ENCODE measurements at regions not wholly inside any gene's neighbourhood (a gene's known extent, or its start where the extent isn't known, plus 50 kb on each side); places are given as distances from the start of the nearest gene placed in this dataset.
A peak's percentile ranks its signal among the peaks of the same experiment; 100 is the strongest.

- no peak for ATAC-seq
- Mint-ChIP-seq H3K27ac (no peak overlapping the region), H3K4me1 (no peaks in the 10 kb centered on the region), H3K9me3 (ENCODE audit: low read depth) (peaks cover 5% of the 10 kb centered on the region), H3K4me3 (no peak overlapping the region), H3K27me3 (no peaks in the 10 kb centered on the region), H3K36me3 (ENCODE audit: low read depth) (no peaks in the 10 kb centered on the region)
- intact Hi-C loops (cut with DNase I, micrococcal nuclease) = no loop called here
- no peak for DNase-seq
- POLR2A ChIA-PET = no interaction called here
- CTCF ChIA-PET = no interaction called here
Observed at GRCh38 chr2:81334046-81334445, 1029.5 kb upstream of the LRRTM1 start.

GRCh38 chr2:81328968-81329367 lies 1024.4 kb upstream of the LRRTM1 start:
- Mint-ChIP-seq H3K4me1 (no peaks in the 10 kb centered on the region), H3K9me3 (ENCODE audit: low read depth) (peaks cover 15% of the 10 kb centered on the region), H3K27me3 (no peaks in the 10 kb centered on the region), H3K27ac (no peak overlapping the region), H3K4me3 (no peak overlapping the region), H3K36me3 (ENCODE audit: low read depth) (no peaks in the 10 kb centered on the region)
- intact Hi-C loops (cut with DNase I, micrococcal nuclease) = no loop called here
- CTCF ChIA-PET = no interaction called here
- ATAC-seq (no peak), DNase-seq (no peak)
- POLR2A ChIA-PET = no interaction called here

GRCh38 chr2:81327911-81328310 lies 1023.4 kb upstream of the LRRTM1 start:
- Mint-ChIP-seq H3K36me3 (ENCODE audit: low read depth) (no peaks in the 10 kb centered on the region), H3K27me3 (no peaks in the 10 kb centered on the region), H3K9me3 (ENCODE audit: low read depth) (peaks cover 21% of the 10 kb centered on the region), H3K4me3 (no peak overlapping the region), H3K4me1 (no peaks in the 10 kb centered on the region), H3K27ac (no peak overlapping the region)
- no peak for ATAC-seq
- DNase-seq = no peak
- ChIA-PET POLR2A (no interaction called here), CTCF (no interaction called here)
- intact Hi-C loops (cut with DNase I, micrococcal nuclease) = no loop called here

GRCh38 chr2:81324046-81324445 lies 1019.5 kb upstream of the LRRTM1 start:
- H3K4me1 Mint-ChIP-seq = no peaks in the 10 kb centered on the region
- peaks cover 20% of the 10 kb centered on the region for H3K9me3 Mint-ChIP-seq (ENCODE audit: low read depth)
- ChIA-PET CTCF (no interaction called here), POLR2A (no interaction called here)
- ATAC-seq (no peak), DNase-seq (no peak)
- intact Hi-C loops (cut with DNase I, micrococcal nuclease) = no loop called here
- no peak overlapping the region for H3K27ac Mint-ChIP-seq
- no peak overlapping the region for H3K4me3 Mint-ChIP-seq
- H3K27me3 Mint-ChIP-seq = no peaks in the 10 kb centered on the region
- no peaks in the 10 kb centered on the region for H3K36me3 Mint-ChIP-seq (ENCODE audit: low read depth)

- no peak overlapping the region for H3K27ac Mint-ChIP-seq
- no peak overlapping the region for H3K4me3 Mint-ChIP-seq
- peaks cover 19% of the 10 kb centered on the region for H3K9me3 Mint-ChIP-seq (ENCODE audit: low read depth)
- no peaks in the 10 kb centered on the region for H3K27me3 Mint-ChIP-seq
- DNase-seq (no peak), ATAC-seq (no peak)
- intact Hi-C loops (cut with DNase I, micrococcal nuclease) = no loop called here
- no peaks in the 10 kb centered on the region for H3K36me3 Mint-ChIP-seq (ENCODE audit: low read depth)
- CTCF ChIA-PET = no interaction called here
- POLR2A ChIA-PET = no interaction called here
- no peaks in the 10 kb centered on the region for H3K4me1 Mint-ChIP-seq
Observed at GRCh38 chr2:81304154-81304830, 999.7 kb upstream of the LRRTM1 start.

- ChIA-PET CTCF (no interaction called here), POLR2A (no interaction called here)
- Mint-ChIP-seq H3K27ac (no peak overlapping the region), H3K9me3 (ENCODE audit: low read depth) (peaks cover 21% of the 10 kb centered on the region), H3K4me3 (no peak overlapping the region), H3K27me3 (no peaks in the 10 kb centered on the region), H3K4me1 (no peaks in the 10 kb centered on the region), H3K36me3 (ENCODE audit: low read depth) (no peaks in the 10 kb centered on the region)
- intact Hi-C loops (cut with DNase I, micrococcal nuclease) = no loop called here
- DNase-seq (no peak), ATAC-seq (no peak)
Observed at GRCh38 chr2:81303321-81303720, 998.8 kb upstream of the LRRTM1 start.

GRCh38 chr2:81299841-81300240 lies 995.3 kb upstream of the LRRTM1 start:
- POLR2A ChIA-PET = no interaction called here
- no peak overlapping the region for H3K4me3 Mint-ChIP-seq
- H3K36me3 Mint-ChIP-seq (ENCODE audit: low read depth) = no peaks in the 10 kb centered on the region
- H3K4me1 Mint-ChIP-seq = no peaks in the 10 kb centered on the region
- H3K27me3 Mint-ChIP-seq = no peaks in the 10 kb centered on the region
- no peak overlapping the region for H3K27ac Mint-ChIP-seq
- DNase-seq = no peak
- ATAC-seq = no peak
- H3K9me3 Mint-ChIP-seq (ENCODE audit: low read depth) = peaks cover 19% of the 10 kb centered on the region
- CTCF ChIA-PET = no interaction called here
- intact Hi-C loops (cut with DNase I, micrococcal nuclease) = no loop called here

GRCh38 chr2:81290846-81291245 lies 986.3 kb upstream of the LRRTM1 start:
- ChIA-PET CTCF (no interaction called here), POLR2A (no interaction called here)
- Mint-ChIP-seq H3K9me3 (ENCODE audit: low read depth) (peaks cover 18% of the 10 kb centered on the region), H3K36me3 (ENCODE audit: low read depth) (no peaks in the 10 kb centered on the region), H3K27me3 (no peaks in the 10 kb centered on the region), H3K27ac (no peak overlapping the region), H3K4me1 (no peaks in the 10 kb centered on the region), H3K4me3 (no peak overlapping the region)
- intact Hi-C loops (cut with DNase I, micrococcal nuclease) = no loop called here
- ATAC-seq (no peak), DNase-seq (no peak)

GRCh38 chr2:81283081-81283480 lies 978.5 kb upstream of the LRRTM1 start:
- Mint-ChIP-seq H3K36me3 (ENCODE audit: low read depth) (no peaks in the 10 kb centered on the region), H3K9me3 (ENCODE audit: low read depth) (peaks cover 16% of the 10 kb centered on the region), H3K27me3 (no peaks in the 10 kb centered on the region), H3K4me1 (no peaks in the 10 kb centered on the region), H3K4me3 (no peak overlapping the region), H3K27ac (no peak overlapping the region)
- DNase-seq = no peak
- POLR2A ChIA-PET = no interaction called here
- intact Hi-C loops (cut with DNase I, micrococcal nuclease) = no loop called here
- CTCF ChIA-PET = no interaction called here
- ATAC-seq = no peak

- ChIA-PET CTCF (no interaction called here), POLR2A (no interaction called here)
- H3K36me3 Mint-ChIP-seq (ENCODE audit: low read depth) = no peaks in the 10 kb centered on the region
- intact Hi-C loops (cut with DNase I, micrococcal nuclease) = no loop called here
- peaks cover 16% of the 10 kb centered on the region for H3K9me3 Mint-ChIP-seq (ENCODE audit: low read depth)
- ATAC-seq = no peak
- no peak overlapping the region for H3K4me3 Mint-ChIP-seq
- DNase-seq = no peak
- H3K27ac Mint-ChIP-seq = no peak overlapping the region
- H3K4me1 Mint-ChIP-seq = no peaks in the 10 kb centered on the region
- no peaks in the 10 kb centered on the region for H3K27me3 Mint-ChIP-seq
Observed at GRCh38 chr2:81282151-81282769, 977.7 kb upstream of the LRRTM1 start.

- ATAC-seq = no peak
- H3K36me3 Mint-ChIP-seq (ENCODE audit: low read depth) = no peaks in the 10 kb centered on the region
- H3K4me3 Mint-ChIP-seq = no peak overlapping the region
- no peak for DNase-seq
- no peak overlapping the region for H3K27ac Mint-ChIP-seq
- H3K9me3 Mint-ChIP-seq (ENCODE audit: low read depth) = peaks cover 14% of the 10 kb centered on the region
- H3K27me3 Mint-ChIP-seq = no peaks in the 10 kb centered on the region
- ChIA-PET POLR2A (interaction anchor here (0.6 kb wide), 1 partner anchor 15 kb away, joined by 3 read pairs; no protein-coding TSS in a partner anchor), CTCF (no interaction called here)
- H3K4me1 Mint-ChIP-seq = no peaks in the 10 kb centered on the region
- intact Hi-C loops (cut with DNase I, micrococcal nuclease) = no loop called here
Observed at GRCh38 chr2:81276595-81276994, 972.0 kb upstream of the LRRTM1 start.

- Mint-ChIP-seq H3K4me3 (no peak overlapping the region), H3K36me3 (ENCODE audit: low read depth) (no peaks in the 10 kb centered on the region), H3K9me3 (ENCODE audit: low read depth) (peaks cover 18% of the 10 kb centered on the region), H3K4me1 (no peaks in the 10 kb centered on the region), H3K27me3 (no peaks in the 10 kb centered on the region), H3K27ac (no peak overlapping the region)
- ATAC-seq (no peak), DNase-seq (peak; percentile 5)
- ChIA-PET POLR2A (no interaction called here), CTCF (no interaction called here)
- intact Hi-C loops (cut with DNase I, micrococcal nuclease) = no loop called here
Observed at GRCh38 chr2:81266106-81266505, 961.6 kb upstream of the LRRTM1 start.

- no peak overlapping the region for H3K27ac Mint-ChIP-seq
- no peak for ATAC-seq
- H3K4me1 Mint-ChIP-seq = no peaks in the 10 kb centered on the region
- no peaks in the 10 kb centered on the region for H3K27me3 Mint-ChIP-seq
- ChIA-PET CTCF (no interaction called here), POLR2A (no interaction called here)
- DNase-seq = no peak
- no peaks in the 10 kb centered on the region for H3K36me3 Mint-ChIP-seq (ENCODE audit: low read depth)
- intact Hi-C loops (cut with DNase I, micrococcal nuclease) = no loop called here
- H3K9me3 Mint-ChIP-seq (ENCODE audit: low read depth) = peaks cover 11% of the 10 kb centered on the region
- no peak overlapping the region for H3K4me3 Mint-ChIP-seq
Observed at GRCh38 chr2:81263989-81264388, 959.4 kb upstream of the LRRTM1 start.

Data from activated CD4-positive, alpha-beta T cell treated with anti-CD3 and anti-CD28 coated beads for 36 hours (primary cell).